HuH-7 (cell line): ENCODE measurements at regions not wholly inside any gene's neighbourhood (a gene's known extent, or its start where the extent isn't known, plus 50 kb on each side); places are given as distances from the start of the nearest gene placed in this dataset.

ENCODE experiments used
- DNase-seq: peaks from one replicate; pipeline ENCODE4 v3.0.0; 2011; ENCODE audit warnings: low spot score

GRCh38 chr1:14100919-14101318, 400.9 kb downstream of the PRDM2 start:
- DNase-seq, result no peak

GRCh38 chr1:14102180-14102579, 402.2 kb downstream of the PRDM2 start:
- no peak for DNase-seq

DNA sequence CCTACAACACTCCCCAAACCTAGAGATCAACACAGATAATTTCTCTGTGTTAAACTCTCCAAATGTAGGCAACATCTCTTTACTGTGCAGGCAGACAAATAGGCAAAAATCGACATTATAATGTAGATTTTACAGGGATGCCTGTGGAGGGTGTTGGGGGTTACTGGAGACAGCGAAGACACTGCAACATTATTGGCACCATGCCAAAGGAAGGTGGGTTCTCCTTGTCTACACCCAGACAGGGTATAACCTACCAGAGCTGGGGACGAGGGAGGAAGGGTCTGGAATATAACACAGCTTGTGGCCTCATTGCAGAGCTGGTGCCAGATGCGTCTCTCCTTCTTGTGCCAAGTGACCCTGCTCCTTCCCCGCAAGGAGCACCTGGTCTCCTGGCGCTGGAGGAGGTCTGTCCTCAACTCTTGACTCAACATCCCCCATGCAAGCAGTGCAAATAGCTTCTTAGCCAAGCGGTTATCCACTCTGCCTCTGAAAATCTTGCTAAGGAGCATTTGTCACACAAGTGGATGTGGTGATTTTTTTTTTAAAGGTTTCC, 404.0 kb downstream of the PRDM2 start:
- no peak for DNase-seq

GRCh38 chr1:14106126-14106525, 406.1 kb downstream of the PRDM2 start:
- DNase-seq, result no peak

- no peak for DNase-seq
These were observed 406.8 kb downstream of the PRDM2 start for GRCh38 chr1:14106679-14107313.

DNA sequence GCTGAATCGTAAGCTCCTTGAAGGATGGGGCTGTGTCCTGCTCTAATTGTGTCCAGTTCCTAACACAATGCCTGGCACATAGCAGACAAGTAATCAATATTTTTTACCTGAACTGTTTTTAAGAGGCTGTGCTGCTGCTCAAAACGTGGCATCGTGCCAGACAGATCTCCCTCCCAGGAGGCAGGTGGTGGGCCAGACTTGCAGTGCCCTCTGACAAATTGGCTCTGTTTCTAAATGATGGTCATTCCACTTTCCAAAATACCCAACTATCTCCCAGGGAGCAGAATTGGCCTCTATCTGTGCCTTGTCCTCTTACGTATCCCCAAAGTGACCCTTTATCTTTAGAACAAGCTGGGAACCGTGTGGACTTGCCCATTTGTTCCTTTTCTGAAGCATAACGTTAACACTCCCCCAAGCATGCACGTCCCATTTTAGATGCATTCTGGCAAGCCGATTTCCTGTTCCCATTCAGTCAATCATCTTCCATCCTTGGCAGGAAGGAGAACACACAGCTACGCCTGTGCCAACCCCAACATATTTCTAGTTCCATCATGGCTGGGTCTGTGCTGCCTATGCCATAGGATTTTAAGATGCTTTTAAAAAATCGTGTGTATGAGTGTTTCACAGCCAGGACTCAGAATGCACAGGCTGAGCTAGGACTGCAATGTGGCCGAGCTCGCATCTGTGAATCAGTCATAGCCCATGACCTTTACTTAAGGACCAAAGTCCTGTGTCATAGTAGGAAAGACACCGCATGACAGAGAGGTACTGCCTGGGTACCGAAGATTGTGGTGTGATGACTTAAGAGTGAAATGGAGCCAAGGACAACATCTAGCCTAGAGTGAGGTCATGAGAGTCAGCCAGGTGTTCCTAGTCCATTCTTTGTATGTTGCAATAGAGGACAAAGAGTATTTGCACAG, 408.6 kb downstream of the PRDM2 start:
- no peak for DNase-seq

DNA sequence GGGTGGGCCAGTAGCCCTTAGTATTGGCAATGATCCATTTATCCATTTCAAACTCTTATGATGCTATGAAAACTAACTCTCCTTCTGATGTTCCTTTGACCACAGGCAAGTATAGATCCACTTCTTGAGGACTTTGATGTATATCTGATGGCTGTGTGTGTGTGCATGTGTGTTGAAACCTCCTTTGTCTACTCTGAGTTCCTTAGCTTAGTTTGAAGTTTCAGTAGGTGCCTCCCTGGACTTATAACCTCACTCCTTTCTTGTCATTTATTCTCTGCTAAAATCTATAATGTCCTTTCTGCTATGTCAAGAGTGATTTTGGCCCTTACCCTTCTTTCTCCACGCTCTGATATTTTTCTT, 409.3 kb downstream of the PRDM2 start:
- DNase-seq, result no peak

GRCh38 chr1:14110040-14110439, 410.1 kb downstream of the PRDM2 start:
- DNase-seq, result no peak

GRCh38 chr1:14111121-14111520, 411.1 kb downstream of the PRDM2 start:
- DNase-seq, result no peak

DNA sequence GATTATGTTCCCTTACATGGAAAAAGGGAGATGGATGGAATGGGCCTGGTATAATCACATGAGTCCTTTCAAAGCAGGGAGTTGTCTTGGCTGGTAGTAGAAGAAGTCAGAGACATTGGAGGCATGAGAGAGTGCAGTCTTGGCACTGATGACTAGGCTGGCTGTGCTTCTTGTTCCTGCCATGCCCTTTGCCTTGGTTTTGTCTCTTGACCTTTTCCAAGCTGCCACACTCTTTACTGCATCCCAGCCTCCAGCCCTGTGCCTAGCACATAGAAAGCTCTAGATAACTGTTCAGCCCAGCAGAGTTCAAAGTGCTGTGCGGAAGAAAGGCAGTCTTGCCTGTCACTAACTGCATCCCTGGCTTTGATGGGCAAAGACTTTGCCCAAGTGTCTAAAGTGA, 412.6 kb downstream of the PRDM2 start:
- no peak for DNase-seq

GRCh38 chr1:14113271-14113670, 413.3 kb downstream of the PRDM2 start:
- DNase-seq, result no peak

DNA sequence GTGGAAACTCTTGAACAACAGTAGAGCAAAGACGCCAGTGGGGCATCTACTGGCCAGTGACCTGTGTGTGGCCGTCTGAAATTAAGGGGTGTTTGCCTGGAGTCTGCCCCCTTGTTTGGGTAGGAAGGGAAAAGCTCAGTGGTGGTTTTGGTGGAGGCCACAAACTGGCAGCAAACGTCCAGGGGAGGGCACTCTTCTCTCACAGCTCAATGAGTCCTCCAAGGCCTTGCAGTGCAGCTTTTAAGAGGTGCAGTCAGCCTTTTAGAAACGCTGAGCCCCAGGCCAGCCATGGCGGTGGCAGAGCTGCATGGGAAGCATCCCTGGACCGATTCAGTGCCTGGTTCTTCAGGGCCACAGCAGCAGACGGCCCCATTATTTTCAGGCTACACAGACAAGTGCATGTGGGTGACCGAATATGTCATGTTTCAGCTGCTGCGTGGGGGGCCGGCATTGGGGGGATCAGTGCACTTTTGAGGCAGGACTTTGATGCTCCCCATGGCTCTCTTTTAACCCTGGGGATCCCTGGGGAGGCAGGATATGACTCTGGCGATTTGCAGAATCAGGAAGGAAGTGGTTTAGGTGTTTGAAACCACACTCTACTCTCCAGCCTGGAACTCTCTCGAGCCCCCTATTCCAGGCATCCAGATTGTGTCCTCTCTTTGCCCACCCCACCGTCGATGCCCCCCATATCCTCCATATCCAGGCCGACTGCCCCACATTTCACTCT, 414.0 kb downstream of the PRDM2 start:
- DNase-seq, result peak; percentile 5

GRCh38 chr1:14115976-14116375, 416.0 kb downstream of the PRDM2 start:
- no peak for DNase-seq

GRCh38 chr1:14117700-14118099, 417.7 kb downstream of the PRDM2 start:
- no peak for DNase-seq

DNA sequence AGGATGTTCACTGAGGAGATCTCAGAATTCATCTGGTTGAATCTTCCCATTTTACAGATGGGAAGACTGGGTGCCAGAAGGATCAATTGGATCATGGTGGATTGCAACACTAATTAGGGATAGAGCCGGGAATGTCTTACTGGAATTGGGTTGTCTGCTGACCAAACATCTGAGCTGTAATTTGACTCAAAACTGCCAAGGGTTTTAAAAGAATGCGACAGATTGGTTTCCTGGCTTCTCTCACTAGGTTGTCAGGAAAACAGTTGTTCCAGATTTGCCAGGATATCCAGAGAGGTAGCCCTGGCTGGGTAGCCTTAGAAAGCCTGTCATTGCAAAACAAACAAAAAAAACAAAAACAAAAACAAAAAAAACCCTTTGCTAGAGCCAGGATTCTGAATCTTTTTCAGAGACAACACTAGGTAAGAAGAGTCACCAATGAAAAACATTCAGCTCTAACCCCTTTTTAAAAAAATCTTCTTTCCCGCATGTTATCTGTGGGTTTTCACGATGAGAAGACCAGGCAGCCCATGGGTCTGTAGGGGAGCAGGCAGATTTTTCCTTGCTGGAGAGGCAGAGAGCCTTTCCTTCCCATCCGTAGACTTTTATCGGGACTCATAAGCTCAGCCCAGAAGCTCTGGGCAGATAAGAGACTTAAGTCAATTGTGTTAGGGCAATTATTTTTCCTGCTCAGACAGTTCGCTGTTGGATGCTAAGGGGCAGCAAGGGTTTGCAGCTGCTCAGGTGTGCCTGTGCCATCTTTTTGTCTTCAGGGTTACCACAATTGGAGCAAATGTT, 418.9 kb downstream of the PRDM2 start:
- no peak for DNase-seq

GRCh38 chr1:14120895-14121294, 420.9 kb downstream of the PRDM2 start:
- DNase-seq, result no peak

DNA sequence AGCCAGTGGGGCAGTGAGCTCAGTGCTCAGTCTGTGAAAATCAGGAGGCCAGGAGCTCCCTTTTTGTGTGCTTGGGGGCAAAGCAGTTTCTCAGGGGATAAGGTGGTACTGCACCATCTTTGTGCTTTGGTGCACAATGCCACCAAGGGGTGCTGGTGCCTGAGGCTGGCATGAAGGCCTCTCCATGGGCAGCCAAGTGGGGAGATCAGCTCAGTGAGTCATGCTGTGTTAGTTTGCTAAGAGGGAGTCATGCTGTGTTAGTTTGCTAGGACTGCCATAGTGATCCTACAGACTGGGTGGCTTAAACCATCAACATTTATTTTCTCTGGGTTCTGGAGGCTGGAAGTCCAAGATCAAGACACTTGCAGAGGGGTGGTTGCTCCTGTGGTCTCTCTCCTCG, 428.1 kb downstream of the PRDM2 start:
- DNase-seq, result no peak

- no peak for DNase-seq
These were observed 429.0 kb downstream of the PRDM2 start for GRCh38 chr1:14129009-14129408.

- no peak for DNase-seq
These were observed 435.1 kb downstream of the PRDM2 start for GRCh38 chr1:14135070-14135469.

DNA sequence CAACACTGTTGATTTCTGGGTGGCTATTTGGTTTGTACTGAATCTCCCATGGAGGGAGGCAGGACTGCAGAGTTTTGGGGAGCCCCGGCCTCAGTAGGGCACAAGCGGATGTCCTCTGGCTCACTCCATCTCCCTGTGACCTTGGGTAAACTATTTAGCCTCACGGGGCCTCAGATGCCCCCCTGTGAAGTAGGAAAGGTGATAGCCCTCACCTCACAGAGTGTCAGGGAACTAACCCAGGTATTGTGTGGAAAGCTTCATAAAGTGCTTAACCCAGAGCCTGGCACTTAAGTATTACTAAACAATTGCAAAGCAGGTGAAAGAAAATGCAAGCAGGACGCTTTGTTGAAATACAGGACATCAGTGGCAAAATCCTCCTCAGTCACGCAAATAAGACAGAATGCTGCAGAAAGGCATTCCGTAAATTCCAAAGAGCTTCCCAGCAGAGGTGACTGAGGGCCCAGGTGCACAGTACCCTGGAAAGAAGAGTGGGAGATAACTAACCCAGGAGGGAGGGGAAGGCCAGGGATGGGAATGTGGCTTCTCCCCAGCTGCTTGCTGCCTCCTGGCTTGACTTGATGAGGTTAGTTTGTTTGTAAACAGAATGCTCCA, 436.3 kb downstream of the PRDM2 start:
- DNase-seq, result no peak

GRCh38 chr1:14136881-14137280, 436.9 kb downstream of the PRDM2 start:
- DNase-seq, result no peak
